A549 (cell line): ENCODE measurements at regions not wholly inside any gene's neighbourhood (a gene's known extent, or its start where the extent isn't known, plus 50 kb on each side); places are given as distances from the start of the nearest gene placed in this dataset.
"Not testable (repeated sequence)": the region's sequence is repeated elsewhere in the genome, so short reads cannot be mapped to it uniquely, and the experiment has no call there.

Source experiments
- CBX2 ChIP-seq: fragments of 200-600 bp; sonication (generic); IDR thresholded peaks from 2 replicates; pipeline ENCODE4 v1.6.1; 2016; ENCODE audit warnings: low read depth, mild to moderate bottlenecking, borderline replicate concordance
- CHD2 ChIP-seq: fragments of 150-350 bp; IDR thresholded peaks from 2 replicates; pipeline ENCODE4 v1.6.1; 2014; ENCODE audit warnings: low read length; ENCODE audit not compliant: partially characterized antibody
- CTCF ChIP-seq: fragments of >200 bp; sonication (Bioruptor Twin); formaldehyde crosslinking; IDR thresholded peaks from 3 replicates; pipeline ENCODE4 v1.5.1; 2016
- ESRRA ChIP-seq: fragments of 150-350 bp; IDR thresholded peaks from 2 replicates; pipeline ENCODE4 v1.6.1; 2014; ENCODE audit warnings: mild to moderate bottlenecking, low read length, borderline replicate concordance
- FOSL2 ChIP-seq, 2 experiments: fragments of 450-650 bp in 1 of 2; fragments of >200 bp in 1 of 2; sonication (Bioruptor Twin) in 1 of 2; formaldehyde crosslinking; IDR thresholded peaks; 2 replicates each; pipeline versions ENCODE4 v1.5.0 to v1.6.1; 2016 to 2020; ENCODE audit warnings: mild to moderate bottlenecking in 1 of 2, moderate library complexity in 1 of 2
- KDM1A ChIP-seq: fragments of 200-600 bp; sonication (generic); IDR thresholded peaks from 2 replicates; pipeline ENCODE4 v1.6.1; 2016; ENCODE audit warnings: low read depth, mild to moderate bottlenecking
- MAX ChIP-seq: IDR thresholded peaks from 2 replicates; pipeline ENCODE4 v1.6.1; 2012
- MYC ChIP-seq: IDR thresholded peaks from 2 replicates; pipeline ENCODE4 v1.6.1; 2012; ENCODE audit warnings: mild to moderate bottlenecking, inconsistent platforms, low read length, improper control_type of control experiment, borderline replicate concordance
- POLR2A ChIP-seq: IDR thresholded peaks from 2 replicates; pipeline ENCODE4 v1.6.1; 2012; ENCODE audit warnings: mild to moderate bottlenecking, low read length
- RAD21 ChIP-seq, 2 experiments: fragments of >200 bp in 1 of 2; sonication (Bioruptor Twin) in 1 of 2; formaldehyde crosslinking in 1 of 2; IDR thresholded peaks in 1 of 2; conservative IDR thresholded peaks in 1 of 2; 2 replicates in 1 of 2; 3 replicates in 1 of 2; pipeline ENCODE4 v1.6.1; 2012 to 2018; ENCODE audit warnings: inconsistent platforms in 1 of 2
- REST ChIP-seq: fragments of 200-600 bp; sonication (generic); IDR thresholded peaks from 2 replicates; pipeline ENCODE4 v1.6.1; 2016; ENCODE audit warnings: antibody characterized with exemption, mild to moderate bottlenecking, moderate library complexity
- RFX5 ChIP-seq: fragments of 450-650 bp; IDR thresholded peaks from 2 replicates; pipeline ENCODE4 v1.7.1; 2014; ENCODE audit warnings: antibody characterized with exemption, mild to moderate bottlenecking, moderate library complexity
- USF2 ChIP-seq: fragments of 450-650 bp; IDR thresholded peaks from 2 replicates; pipeline ENCODE4 v1.6.1; 2014; ENCODE audit warnings: antibody characterized with exemption

- not testable (repeated sequence) for TF ChIP-seq CTCF; USF2; POLR2A; MAX; ESRRA; CHD2; RAD21 (conservative IDR thresholded peaks at IDR 0.05 in 1 of 2, IDR thresholded peaks at IDR 0.05 in 1 of 2); CBX2; KDM1A; FOSL2 (IDR thresholded peaks at IDR 0.05); FOSL2 (CRISPR knock-in tag; IDR thresholded peaks at IDR 0.05); REST; MYC; RFX5
Observed at GRCh38 chr16:66242206-66242605, 124.3 kb upstream of the CDH5 start.
